ELR (cell line): ENCODE measurements at regions not wholly inside any gene's neighbourhood (a gene's known extent, or its start where the extent isn't known, plus 50 kb on each side); places are given as distances from the start of the nearest gene placed in this dataset.

ENCODE experiments used
- DNase-seq: peaks from one replicate; pipeline ENCODE4 v3.0.0-alpha.2; 2015; ENCODE audit warnings: low read depth

DNA sequence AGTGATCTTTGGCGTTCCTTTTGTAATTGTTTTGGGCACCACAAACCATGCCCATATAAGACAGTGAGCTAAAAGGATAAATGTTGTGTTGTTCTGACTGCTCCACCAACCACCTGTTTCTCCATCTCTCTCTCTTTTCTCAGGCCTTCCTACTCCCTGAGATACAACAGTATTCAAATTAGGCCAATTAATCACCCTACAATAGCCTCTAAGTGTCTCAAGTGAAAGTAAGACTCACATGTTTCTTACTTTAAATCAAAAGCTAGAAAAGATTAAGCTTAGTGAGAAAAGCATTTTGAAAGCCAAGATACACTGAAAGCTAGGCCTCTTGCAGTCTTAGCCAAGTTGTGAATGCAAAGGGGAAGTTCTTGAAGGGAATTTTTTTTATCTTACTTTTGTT lies 268.8 kb upstream of the NREP start:
- no peak for DNase-seq

DNA sequence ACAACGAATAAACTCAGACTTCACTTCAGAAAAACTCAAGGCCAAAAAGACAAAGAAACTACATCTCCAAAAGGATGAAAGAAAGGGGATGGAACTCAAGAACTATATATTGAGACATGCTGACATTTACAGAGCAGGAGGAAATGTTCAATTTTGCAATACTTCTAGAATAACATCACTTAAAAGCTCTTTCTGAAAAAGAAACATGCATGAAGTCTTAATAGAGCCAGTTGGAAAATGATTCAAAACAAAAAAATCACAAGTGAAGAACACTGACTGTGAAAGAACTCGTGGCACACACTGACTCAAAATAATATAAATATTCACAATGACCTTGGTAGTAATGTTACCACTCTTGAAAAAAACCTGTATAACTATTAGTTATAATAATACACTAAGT lies 267.8 kb upstream of the NREP start:
- no peak for DNase-seq

DNA sequence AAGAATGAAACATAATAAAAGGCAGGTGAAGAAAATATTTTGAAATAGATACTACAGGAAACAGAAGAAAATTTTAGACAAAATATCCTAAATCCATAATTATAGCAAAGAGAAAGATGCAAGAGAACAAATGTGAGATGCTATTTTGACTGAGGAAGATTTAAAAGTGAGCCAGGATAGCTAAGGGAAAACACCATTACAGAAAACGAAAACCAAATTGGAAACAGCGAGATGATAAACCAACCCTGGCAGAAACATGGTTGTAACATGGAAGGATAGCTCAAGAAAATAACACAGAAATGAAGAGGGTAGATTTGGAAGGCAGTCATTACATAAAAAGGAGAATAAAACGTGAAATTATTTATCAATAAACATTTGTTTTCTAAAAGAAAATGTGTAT lies 267.2 kb upstream of the NREP start:
- DNase-seq = no peak

DNA sequence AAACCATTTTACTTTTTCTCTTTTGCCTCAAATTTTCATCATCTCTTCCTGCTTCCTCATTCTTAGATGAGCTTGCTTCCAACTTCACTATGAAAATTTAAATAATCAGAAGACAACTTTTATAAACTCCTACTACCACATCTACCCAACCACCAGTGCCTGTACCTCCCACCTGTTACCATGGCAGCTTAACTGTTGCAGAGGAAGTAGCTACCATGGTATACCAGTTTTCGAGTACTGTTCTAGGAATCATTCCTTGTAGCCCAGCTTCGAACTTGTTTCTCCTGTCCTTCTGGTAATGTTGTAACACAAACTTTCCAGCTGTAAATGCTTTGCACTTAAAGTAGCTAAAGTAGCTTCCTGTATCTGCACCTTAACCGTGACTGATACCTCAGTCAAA lies 266.8 kb upstream of the NREP start:
- DNase-seq = no peak

DNA sequence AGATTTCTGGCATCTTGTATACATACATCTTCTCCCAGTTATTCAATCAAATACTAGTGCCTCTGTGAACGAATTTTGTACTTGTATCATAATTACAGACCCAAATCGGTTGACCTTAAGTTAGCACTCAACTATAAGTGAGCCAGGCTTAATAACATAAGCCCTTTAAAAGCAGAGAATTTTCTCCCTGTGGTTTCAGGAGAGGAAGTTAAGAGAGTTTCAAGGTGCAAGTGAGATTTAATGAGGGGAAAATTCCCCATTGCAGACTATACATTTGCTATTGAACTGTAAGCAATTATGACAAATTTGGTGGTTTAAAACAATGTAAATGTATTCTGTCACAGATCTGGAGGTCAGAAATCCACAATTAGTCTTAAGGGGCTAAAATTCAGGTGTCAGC lies 261.9 kb upstream of the NREP start:
- no peak for DNase-seq

DNA sequence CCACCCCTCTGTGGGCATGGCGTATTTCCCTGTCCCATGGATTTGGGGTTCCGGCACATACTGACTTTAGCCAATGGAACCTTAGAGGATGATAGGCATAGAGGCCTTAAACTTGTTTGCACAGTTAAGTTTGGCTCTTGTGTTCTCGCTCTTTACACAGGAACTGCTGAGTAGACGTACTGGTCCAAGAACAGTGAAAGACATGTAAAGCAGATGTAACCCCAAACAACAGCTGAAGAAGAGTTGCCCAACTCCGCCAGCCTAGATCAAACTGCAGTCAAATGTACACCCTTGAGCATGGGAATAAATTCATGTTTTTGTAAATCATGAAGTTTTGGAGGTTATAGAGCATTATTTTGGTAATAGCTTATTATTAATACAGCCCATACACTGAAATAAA lies 260.0 kb upstream of the NREP start:
- no peak for DNase-seq

DNA sequence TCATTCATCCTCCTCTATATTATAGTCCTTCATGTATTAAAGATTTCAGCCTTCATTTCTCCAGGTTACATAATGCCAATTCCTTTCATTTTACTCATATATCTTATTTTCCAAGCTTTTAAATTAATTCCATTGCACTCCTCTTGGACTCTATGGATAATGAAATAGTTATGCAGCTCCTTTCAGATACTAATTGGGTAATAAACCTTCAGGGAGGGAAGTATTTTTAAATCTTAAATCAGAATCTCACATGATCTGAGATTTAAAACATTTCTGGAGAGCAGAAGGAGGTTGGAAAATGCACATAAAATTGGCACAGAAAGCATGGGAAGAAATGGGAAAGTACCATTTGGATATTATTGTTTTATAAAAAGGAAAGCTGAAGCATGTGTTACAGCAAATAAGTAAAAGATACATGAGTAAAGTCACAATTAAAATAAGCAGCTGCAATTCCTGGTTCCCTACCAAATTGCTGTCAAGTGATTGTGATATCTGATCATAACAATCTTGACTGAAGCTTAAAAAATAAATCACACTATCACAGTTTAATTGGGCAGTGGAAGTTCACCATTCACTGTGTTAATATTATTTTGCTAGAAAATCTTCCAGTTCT lies 257.9 kb upstream of the NREP start:
- DNase-seq = no peak

DNA sequence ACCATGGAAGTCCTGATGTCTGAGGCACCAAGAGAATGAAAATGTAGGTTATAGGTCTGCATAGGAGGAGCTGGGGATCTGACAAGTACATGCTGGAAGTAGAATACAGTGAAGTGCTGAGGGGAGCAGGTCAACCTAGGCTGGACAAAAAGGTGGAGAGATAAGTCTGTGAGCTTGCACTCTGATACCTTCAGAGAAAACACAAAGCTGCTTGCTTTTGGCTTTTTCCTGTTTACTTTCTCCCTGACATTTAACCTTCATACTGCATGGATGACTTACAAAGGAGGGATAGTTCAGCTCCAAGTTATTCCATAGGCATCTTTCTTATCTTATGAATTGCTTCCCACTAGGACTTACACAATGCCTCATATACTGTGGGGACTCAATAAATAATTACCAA lies 256.7 kb upstream of the NREP start:
- no peak for DNase-seq

DNA sequence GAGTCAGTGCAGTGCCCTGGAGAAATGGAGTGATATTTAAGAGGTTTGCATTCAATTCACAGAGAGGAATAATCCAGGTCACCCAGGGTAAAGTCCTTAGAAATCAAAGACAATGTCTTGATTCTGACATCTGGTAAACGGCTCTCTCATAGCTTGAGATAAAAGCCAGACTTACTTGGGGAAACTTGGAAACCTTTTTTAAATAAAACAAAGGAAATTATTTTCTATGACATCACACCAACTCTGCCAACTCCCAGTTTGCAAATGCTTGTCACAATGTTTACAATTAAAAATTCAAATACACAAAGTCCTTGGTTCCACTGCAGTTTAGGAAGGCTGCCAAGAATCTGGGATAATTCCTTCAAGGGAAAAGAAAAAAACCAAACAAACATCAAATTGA lies 255.1 kb upstream of the NREP start:
- DNase-seq = peak; percentile 18

DNA sequence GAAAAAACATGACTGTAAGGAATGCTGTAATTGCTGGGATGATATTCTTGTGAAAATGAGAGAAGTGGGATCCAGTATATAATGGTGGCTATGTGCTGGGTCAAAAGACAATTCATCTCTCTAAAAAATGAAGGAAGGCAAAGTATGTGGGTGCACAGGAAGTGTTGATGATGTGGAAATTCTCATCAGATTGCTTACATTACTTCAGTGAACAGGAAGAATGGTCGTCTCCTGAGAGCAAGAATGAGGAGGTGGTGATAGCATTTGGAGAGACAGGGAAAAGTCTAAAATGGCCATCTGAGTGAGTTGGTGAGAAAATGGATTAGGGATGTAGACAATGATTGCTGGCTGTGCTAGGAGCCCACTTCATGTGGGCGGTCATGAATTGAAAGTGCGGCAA lies 253.5 kb upstream of the NREP start:
- no peak for DNase-seq

DNA sequence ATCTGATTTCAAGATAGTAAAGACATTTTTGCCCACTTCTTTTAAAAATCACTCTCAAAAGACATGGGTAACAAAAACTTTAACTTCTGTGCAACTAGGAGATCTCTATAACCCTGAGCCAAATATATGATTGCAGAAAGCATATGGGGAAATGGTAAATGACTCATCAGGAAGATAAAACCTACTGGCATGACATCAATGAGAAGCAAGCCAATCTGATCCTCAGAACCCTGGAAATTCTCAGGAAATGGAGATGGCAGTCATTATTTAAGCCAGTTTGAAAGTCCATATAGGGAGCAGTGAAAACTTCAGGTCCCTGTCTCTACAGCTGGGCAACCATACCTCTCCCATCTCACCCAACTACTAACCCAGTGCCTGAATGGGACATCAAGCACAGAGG lies 249.7 kb upstream of the NREP start:
- peak; percentile 67 for DNase-seq

DNA sequence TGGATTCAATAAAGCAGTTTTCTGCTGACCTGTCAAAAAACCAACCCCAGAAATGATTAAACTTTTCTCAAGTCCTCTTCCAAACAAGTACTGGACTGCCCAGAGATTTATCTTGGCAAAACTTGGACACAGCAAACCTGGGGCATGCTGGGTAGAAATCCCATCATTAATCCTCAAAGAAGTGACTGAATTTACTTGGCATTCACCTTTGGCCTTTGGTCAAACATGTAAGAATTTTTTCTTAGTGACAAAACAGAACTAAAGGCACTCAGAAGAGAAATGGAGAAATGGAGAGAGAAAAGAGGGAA lies 248.6 kb upstream of the NREP start:
- DNase-seq = peak; percentile 58

DNA sequence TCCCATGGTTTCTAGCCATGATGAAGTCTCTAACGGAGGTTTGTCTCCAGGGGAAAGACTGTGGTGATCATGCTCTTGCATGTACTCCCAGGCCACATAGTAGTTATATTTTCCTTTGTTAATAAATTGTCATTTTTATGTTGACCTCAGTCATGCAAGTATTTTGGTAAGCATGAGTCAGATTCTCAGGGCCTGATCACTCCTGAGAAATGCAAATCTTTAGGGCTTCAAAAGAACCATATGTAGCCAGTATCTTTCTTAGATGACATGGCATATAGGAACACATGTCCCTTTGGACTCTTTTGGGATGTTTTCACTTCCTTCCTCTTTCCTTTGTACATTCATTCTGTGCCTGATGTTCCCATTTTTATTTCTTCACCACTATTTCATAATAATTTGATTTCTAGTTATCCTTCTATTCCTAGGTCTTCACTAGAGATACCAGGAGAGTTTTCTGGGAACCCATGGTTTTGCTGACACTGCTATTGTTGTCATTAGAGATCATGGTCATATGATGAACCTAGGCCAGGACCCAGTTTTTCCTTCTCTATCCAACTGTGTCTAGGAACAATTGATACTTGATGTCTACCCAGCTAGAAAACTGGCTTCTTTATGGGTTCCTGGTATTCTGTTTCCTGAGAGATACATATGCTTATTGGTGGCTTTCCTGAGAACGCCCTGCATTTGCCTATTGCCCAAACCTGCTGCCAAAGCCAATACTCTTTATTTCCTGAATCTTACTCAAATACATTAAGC lies 248.1 kb upstream of the NREP start:
- peak; percentile 88 for DNase-seq

DNA sequence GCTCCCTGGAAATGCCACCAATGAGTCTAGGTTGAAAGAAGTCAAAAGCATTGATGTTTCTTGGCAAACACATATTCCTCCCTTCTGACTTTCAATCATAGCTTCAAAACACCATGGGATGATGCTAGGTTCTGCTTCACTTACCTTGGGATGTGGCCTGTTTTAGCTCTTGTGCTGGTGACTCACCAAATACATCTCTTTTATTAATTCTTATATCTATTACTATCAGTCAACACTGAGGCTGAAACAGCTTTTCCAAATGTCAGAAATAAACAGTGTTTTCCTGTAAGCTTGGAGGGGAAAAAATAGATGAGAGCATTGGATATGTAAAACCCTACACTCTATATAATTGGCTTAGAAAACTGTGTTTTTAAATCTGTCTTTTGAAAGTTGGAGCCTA lies 245.4 kb upstream of the NREP start:
- DNase-seq = peak; percentile 32

DNA sequence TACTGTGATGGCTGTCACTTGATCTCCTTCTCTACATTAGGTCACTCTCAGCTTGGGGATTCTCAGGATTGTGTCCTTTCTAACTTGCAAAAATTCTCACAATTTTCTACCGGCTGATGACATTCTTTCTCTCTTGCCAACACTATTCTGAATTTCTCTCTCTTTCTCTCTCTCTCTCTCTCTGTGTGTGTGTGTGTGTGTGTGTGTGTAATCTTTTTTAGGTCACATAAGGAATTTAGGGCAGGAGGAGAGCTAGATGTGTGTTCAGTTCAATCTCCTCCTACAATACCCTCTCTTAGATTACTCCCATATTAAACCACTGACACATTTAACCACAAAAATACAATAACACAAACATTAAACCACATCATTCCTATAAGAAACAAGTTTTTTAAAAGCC lies 242.3 kb upstream of the NREP start:
- DNase-seq = peak; percentile 85

DNA sequence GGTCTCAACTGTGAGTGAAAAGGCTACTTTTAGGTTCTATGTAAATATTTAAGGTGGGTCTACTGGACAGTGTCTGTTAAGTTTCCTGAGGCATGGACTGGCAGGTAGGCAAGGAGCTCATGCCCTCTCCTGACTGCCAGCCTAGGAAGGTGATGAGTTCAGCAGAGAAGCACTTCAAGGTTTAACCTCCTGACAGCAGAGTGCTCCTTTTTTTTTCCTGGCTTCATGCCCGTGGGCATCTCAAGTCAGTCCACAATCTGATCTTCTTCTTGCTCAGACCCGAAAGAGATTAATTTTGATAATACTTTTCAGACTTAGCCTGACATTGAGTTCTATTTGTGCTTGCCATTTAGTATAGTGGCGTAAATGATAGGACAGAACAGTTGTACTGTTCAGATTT lies 241.9 kb upstream of the NREP start:
- peak; percentile 33 for DNase-seq

DNA sequence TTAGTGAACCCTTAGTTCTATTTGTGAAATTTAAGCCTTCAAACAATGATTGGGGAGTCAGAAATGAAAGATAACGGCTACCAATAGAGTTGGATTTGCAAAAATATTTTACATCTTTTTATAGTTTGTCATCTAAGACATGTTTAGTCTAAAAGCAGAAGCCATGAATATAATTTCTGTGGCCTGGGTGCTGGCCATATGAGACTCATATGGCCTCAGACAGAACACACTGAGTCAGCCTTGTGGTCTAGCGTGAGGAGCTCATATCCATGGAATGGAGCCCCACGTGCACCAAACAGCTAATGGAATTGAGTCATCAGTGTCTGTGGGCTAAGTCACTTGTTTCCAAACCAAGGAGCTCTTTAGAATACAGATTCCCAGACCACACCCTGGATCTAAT lies 240.7 kb upstream of the NREP start:
- DNase-seq = peak; percentile 100

DNA sequence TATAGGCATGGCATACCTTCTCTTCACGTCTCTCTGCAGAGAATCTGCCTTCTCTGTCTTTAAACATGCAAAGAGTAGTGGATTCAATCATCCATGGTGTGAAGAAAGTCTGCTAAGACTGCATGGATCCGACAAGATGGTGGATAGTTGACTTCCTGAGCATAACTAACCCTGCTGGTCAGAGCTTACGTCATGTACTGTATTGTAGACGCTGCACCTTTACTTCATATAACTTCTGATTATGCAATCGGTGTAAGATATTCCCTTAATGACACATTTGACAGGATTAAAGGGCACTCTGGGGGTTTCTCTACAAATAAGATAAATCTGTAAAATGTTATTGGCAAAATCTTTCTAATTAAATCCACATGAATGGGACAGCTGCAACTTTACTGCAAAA lies 240.3 kb upstream of the NREP start:
- DNase-seq = peak; percentile 82

DNA sequence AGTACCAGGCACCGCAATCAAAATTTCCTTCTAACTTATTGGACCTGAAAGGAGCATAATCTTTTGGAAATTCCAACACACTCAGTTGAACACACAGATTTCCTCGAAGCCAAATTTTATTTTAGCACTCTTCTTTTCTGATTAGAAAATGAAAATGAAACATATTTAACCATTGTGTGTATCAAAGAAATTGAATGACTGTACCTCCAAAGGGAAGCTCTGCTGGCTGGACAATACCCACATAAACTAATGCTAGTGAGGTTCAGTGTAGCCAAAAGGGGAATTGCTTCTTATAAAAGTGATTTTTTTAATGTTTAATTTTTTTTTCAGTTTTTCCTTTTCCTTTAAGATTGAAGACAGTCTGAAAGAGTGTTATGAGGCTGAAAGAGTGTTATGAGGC lies 239.6 kb upstream of the NREP start:
- no peak for DNase-seq

DNA sequence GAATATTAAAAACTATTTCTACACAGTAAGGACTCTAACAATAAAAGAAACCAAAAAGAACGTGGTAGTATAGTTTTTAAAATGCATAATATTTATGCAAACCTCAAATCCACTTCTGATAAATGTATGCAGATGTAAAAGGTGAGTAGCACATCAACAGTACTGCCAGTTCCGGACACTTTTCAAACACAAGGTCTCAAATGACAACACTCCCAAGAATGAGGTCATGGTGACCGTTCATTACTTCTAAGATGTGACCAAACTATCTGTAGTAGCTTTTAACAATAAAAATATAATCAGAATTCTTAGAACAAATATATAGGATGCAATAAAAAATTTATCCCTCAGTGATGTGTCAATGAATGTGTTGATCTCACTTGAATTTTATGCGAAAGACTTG lies 238.7 kb upstream of the NREP start:
- DNase-seq = no peak

DNA sequence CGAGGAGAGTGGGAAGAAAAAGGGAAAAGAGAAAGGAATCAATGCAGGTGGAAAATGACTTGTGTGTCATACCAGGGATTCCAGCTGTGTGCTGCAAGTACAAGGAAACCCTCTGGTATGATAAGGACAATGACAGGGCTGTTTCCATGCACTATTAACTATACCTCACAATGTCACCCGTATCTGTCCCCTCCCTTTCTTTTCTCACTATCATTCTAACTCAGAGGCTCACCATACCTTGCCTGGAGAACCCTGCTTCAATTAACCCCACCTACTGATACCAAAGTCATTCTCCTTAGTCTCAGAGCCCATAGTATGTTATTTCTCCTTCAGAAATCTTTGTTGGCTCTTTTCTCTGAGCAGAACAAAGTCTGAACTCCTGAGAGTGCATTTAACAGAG lies 236.2 kb upstream of the NREP start:
- DNase-seq = no peak

DNA sequence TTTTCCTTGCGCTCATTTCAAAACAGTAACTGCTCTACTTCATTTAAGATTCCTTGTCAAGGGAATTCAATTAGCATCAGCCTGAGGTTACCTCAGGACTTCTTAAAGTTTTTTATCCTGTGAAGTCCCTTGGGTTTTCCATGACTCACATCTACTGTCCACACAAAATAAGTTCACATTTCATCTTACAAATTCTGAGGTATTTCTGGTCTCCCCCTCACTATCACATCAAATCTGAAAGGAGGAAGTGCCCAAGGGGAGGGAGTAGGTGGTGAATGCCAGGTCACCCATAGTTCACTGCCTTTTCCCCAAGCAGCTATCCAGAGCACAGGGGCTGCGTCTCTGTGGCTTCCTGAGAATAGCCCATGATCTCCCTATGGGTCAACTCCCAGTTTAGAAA lies 227.1 kb upstream of the NREP start:
- peak; percentile 78 for DNase-seq

DNA sequence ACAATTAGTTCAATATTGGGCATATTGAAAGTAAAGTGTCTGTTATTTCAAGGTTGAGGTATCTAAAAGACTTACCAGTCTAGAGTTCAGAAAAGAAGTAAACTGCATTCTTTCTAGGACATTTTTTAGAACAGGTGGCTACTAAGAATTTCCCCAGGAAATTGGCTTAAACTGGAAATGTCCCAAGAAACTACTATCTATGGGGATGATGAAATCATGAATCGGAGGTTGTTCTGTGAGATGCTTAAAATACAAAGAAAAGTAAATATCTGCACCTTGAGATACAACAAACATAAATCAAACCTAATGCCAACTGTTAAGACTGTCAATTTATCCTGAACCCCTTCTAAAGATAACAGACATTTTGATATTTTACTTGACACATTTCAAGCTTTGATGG lies 226.5 kb upstream of the NREP start:
- no peak for DNase-seq

DNA sequence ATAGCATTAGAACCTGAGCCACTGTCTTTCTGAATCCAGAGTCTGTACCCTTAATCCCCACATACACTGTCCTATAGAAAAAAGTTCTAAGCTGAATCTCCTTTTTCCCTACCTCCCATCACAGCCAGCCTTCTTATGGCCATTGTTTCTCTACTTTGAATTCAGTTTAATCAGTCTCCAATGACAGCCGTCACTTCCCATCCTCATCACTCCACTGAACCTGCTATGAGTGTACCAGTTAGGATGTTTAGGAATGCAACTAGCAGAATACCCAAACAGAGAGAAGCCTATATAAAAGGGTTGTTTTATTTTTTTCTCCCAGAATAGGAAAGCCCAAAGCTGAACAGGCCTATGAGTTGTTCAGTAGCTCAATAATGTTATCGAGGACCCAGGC lies 220.4 kb upstream of the NREP start:
- no peak for DNase-seq
